ENCODE measurements at regions not wholly inside any gene's neighbourhood (a gene's known extent, or its start where the extent isn't known, plus 50 kb on each side); places are given as distances from the start of the nearest gene placed in this dataset.

DNA sequence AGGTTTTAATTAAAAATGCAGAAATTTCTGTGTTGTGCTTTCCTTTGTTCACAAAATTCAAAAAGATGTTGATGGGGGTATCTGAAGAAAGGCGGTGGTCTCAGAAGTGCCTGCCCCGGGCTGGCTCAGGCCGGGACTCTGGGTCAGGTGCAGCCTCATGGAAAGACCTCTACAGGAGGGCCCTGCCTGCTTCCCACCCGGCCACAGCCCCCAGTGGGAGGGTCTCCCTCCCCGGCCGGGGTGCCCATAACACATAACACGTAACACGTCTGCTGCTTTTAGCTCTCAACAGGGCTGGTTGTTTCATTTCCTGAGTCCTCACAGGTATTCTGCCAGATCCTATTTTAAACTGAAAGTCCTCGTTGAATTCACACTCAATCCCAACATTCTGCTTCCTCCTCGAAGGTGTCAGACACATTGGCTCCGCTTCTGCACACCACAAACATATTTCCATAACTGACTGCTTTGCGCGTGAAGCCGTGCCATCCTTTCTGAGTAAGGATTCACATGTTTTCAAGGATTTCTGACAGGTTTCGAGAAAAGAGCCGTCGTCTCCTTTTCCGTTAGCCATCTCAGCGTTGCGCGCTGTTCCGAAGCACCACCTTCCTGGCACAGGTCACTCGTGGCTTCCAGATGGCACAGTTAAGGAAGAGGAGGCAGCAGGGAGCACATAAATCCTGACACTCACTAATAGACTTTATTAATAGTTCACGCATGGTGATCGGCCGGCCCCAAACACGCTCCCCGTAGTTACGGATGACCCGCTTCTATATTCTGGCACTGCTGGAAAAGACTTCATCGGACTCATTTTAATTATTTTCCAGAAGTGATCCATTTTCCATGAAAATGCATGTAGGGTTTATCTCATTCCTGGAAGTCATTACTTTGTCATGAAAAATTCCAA is 569.3 kb downstream of the BRD1 start:
- TF ChIP-seq, protein P1, sequence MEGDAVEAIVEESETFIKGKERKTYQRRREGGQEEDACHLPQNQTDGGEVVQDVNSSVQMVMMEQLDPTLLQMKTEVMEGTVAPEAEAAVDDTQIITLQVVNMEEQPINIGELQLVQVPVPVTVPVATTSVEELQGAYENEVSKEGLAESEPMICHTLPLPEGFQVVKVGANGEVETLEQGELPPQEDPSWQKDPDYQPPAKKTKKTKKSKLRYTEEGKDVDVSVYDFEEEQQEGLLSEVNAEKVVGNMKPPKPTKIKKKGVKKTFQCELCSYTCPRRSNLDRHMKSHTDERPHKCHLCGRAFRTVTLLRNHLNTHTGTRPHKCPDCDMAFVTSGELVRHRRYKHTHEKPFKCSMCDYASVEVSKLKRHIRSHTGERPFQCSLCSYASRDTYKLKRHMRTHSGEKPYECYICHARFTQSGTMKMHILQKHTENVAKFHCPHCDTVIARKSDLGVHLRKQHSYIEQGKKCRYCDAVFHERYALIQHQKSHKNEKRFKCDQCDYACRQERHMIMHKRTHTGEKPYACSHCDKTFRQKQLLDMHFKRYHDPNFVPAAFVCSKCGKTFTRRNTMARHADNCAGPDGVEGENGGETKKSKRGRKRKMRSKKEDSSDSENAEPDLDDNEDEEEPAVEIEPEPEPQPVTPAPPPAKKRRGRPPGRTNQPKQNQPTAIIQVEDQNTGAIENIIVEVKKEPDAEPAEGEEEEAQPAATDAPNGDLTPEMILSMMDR (IDR thresholded peaks at IDR 0.05), result no peak
- TF ChIP-seq, protein P2, sequence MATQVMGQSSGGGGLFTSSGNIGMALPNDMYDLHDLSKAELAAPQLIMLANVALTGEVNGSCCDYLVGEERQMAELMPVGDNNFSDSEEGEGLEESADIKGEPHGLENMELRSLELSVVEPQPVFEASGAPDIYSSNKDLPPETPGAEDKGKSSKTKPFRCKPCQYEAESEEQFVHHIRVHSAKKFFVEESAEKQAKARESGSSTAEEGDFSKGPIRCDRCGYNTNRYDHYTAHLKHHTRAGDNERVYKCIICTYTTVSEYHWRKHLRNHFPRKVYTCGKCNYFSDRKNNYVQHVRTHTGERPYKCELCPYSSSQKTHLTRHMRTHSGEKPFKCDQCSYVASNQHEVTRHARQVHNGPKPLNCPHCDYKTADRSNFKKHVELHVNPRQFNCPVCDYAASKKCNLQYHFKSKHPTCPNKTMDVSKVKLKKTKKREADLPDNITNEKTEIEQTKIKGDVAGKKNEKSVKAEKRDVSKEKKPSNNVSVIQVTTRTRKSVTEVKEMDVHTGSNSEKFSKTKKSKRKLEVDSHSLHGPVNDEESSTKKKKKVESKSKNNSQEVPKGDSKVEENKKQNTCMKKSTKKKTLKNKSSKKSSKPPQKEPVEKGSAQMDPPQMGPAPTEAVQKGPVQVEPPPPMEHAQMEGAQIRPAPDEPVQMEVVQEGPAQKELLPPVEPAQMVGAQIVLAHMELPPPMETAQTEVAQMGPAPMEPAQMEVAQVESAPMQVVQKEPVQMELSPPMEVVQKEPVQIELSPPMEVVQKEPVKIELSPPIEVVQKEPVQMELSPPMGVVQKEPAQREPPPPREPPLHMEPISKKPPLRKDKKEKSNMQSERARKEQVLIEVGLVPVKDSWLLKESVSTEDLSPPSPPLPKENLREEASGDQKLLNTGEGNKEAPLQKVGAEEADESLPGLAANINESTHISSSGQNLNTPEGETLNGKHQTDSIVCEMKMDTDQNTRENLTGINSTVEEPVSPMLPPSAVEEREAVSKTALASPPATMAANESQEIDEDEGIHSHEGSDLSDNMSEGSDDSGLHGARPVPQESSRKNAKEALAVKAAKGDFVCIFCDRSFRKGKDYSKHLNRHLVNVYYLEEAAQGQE (IDR thresholded peaks at IDR 0.05; ENCODE audit: insufficient read depth in 1 of 2, low read depth in 2 of 2, low read length in 1 of 2), result no peak
- no peak for TF ChIP-seq POLR2AphosphoS5 (IDR thresholded peaks at IDR 0.05; ENCODE audit: low read depth, low read length)
- TF ChIP-seq SIN3A (IDR thresholded peaks at IDR 0.05; ENCODE audit: borderline replicate concordance, insufficient read depth, low read depth, low read length), result no peak

All from Panc1 (cell line).